ENCODE measurements at regions not wholly inside any gene's neighbourhood (a gene's known extent, or its start where the extent isn't known, plus 50 kb on each side); places are given as distances from the start of the nearest gene placed in this dataset.

DNA sequence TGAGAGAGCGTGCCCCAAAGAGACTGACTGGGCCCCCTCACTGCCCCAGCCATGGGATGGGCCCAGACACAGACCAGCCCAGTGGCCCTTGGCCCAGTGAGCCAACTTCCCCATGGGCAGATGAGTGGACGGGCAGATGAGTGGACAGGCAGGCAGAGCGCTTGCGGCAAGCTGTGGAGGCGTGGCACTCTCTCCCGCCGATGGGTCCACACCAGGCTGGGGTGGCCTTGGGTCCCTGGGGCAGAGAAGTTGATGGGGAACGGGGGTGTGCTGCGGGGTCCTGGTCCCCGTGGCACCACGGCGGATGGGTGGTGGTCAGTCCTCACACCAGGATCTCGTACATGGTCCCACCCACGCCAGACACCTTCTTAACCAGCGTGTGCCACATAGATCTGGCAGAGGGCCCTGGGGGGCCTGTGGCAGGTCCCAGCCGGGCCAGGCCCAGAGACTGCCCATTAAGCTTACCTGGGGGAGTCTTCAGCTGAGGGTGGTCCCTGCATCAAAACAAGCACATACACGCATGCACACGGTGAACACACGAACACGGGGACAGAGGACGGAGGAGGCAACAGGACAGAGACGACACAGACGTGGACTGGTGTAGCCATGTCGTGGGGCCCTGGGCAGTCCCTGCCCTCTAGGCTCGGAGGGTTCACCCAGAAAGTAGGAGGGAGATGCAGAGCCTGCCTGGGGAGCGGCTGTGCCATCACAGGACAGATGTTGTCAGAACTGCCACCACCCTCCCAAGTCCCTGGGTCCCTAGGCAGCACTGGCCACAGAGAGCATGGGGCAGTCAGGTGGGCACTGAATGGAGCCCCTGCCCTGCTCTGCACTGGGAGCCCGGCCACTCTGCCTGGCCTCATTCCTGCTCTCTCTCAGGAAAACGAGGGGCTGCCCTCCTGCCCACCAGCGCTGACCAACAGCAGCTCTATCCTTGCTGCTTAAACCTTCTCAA lies 182.2 kb downstream of the IGLL1 start:
- H3K4me3 Mint-ChIP-seq: no peak overlapping the region
- no peaks in the 10 kb centered on the region for H3K36me3 Mint-ChIP-seq
- peaks cover 0 to 1% (median 0%) of the 10 kb centered on the region in 7 donors for H3K9me3 Mint-ChIP-seq
- H3K27ac ChIP-seq (ENCODE audit: low read depth in 1 of 2, low read length in 2 of 2): no peak overlapping the region
- H3K4me1 Mint-ChIP-seq: peaks cover 4% of the 10 kb centered on the region
- no peaks in the 10 kb centered on the region for H3K36me3 ChIP-seq (replicated peaks in 1 of 2; ENCODE audit: control insufficient read depth in 1 of 2, insufficient read depth in 2 of 2, low read length in 2 of 2)
- TF ChIP-seq CTCF (IDR thresholded peaks at IDR 0.05): no peak
- H3K27ac Mint-ChIP-seq: no peak overlapping the region
- no peak overlapping the region for H2AFZ ChIP-seq (ENCODE audit: insufficient read depth, low read depth, low read length, poor library complexity, severe bottlenecking)
- H3K9me3 ChIP-seq (replicated peaks in 1 of 2; ENCODE audit: control insufficient read depth in 1 of 2, insufficient read depth in 1 of 2, low read length in 2 of 2): no peaks in the 10 kb centered on the region
- no peaks in the 10 kb centered on the region for H4K20me1 ChIP-seq (ENCODE audit: insufficient read depth, low read length)
- WGBS (ENCODE audit: insufficient coverage): 96% methylated on average over 22 of the region's 29 CpGs
- intact Hi-C loops (cut with micrococcal nuclease): no loop called here
- no peak overlapping the region for H3K4me3 ChIP-seq (replicated peaks in 1 of 3; ENCODE audit: low read depth in 2 of 3, low read length in 3 of 3)
- no peaks in the 10 kb centered on the region for H3K79me2 ChIP-seq (ENCODE audit: insufficient read depth, low read length)
- no peak overlapping the region for H3K9ac ChIP-seq (ENCODE audit: insufficient read depth, low read length, poor library complexity, severe bottlenecking)
- H3K4me2 ChIP-seq (replicated peaks; ENCODE audit: extremely low read depth, low read length, poor library complexity, severe bottlenecking): no peak overlapping the region
- H3K27me3 Mint-ChIP-seq (ENCODE audit: low read depth in 3 of 3): peaks cover 4 to 11% (median 5%) of the 10 kb centered on the region in 3 donors
- peaks cover 0 to 5% of the 10 kb centered on the region in 2 donors for H3K4me1 ChIP-seq (ENCODE audit: control insufficient read depth in 1 of 2, insufficient read depth in 2 of 2, low read length in 2 of 2)
- H3K27me3 ChIP-seq (ENCODE audit: control insufficient read depth in 2 of 2, insufficient read depth in 2 of 2, low read length in 2 of 2): no peaks in the 10 kb centered on the region
- DNase-seq: no peak

- 98% methylated on average over 21 of the region's 26 CpGs for WGBS (ENCODE audit: insufficient coverage)
- Histone ChIP-seq H3K4me3 (replicated peaks in 1 of 3; ENCODE audit: low read depth in 2 of 3, low read length in 3 of 3) (no peak overlapping the region), H2AFZ (ENCODE audit: insufficient read depth, low read depth, low read length, poor library complexity, severe bottlenecking) (no peak overlapping the region), H3K4me1 (ENCODE audit: control insufficient read depth in 1 of 2, insufficient read depth in 2 of 2, low read length in 2 of 2) (peaks cover 0 to 3% of the 10 kb centered on the region in 2 donors), H3K79me2 (ENCODE audit: insufficient read depth, low read length) (no peaks in the 10 kb centered on the region), H3K27ac (ENCODE audit: low read depth in 1 of 2, low read length in 2 of 2) (no peak overlapping the region), H3K4me2 (replicated peaks; ENCODE audit: extremely low read depth, low read length, poor library complexity, severe bottlenecking) (no peak overlapping the region), H4K20me1 (ENCODE audit: insufficient read depth, low read length) (no peaks in the 10 kb centered on the region), H3K36me3 (replicated peaks in 1 of 2; ENCODE audit: control insufficient read depth in 1 of 2, insufficient read depth in 2 of 2, low read length in 2 of 2) (no peaks in the 10 kb centered on the region), H3K27me3 (ENCODE audit: control insufficient read depth in 2 of 2, insufficient read depth in 2 of 2, low read length in 2 of 2) (no peaks in the 10 kb centered on the region), H3K9me3 (replicated peaks in 1 of 2; ENCODE audit: control insufficient read depth in 1 of 2, insufficient read depth in 1 of 2, low read length in 2 of 2) (no peaks in the 10 kb centered on the region), H3K9ac (ENCODE audit: insufficient read depth, low read length, poor library complexity, severe bottlenecking) (no peak overlapping the region)
- Mint-ChIP-seq H3K36me3 (no peaks in the 10 kb centered on the region), H3K4me1 (peaks cover 3% of the 10 kb centered on the region), H3K27ac (no peak overlapping the region), H3K27me3 (ENCODE audit: low read depth in 3 of 3) (peaks cover 4 to 10% (median 4%) of the 10 kb centered on the region in 3 donors), H3K9me3 (peaks cover 0 to 1% (median 0%) of the 10 kb centered on the region in 7 donors), H3K4me3 (no peak overlapping the region)
- TF ChIP-seq CTCF (IDR thresholded peaks at IDR 0.05): no peak
- intact Hi-C loops (cut with micrococcal nuclease): no loop called here
- no peak for DNase-seq
These were observed 183.0 kb downstream of the IGLL1 start for GRCh38 chr22:23397008-23397612.
